Trophoblast cell (in vitro differentiated cells and primary cell): ENCODE measurements at regions not wholly inside any gene's neighbourhood (a gene's known extent, or its start where the extent isn't known, plus 50 kb on each side); places are given as distances from the start of the nearest gene placed in this dataset.

ENCODE experiments used
- DNase-seq, 2 donors: peaks; one replicate each; pipeline ENCODE4 v3.0.0-alpha.2; 2016
- H2AFZ ChIP-seq: 2 replicates; pipeline ENCODE4 v1.6.1; 2013; ENCODE audit warnings: low read length, moderate library complexity, mild to moderate bottlenecking; ENCODE audit not compliant: insufficient read depth, poor library complexity
- H2AK5ac ChIP-seq: 2 replicates; pipeline ENCODE4 v1.6.1; 2013; ENCODE audit warnings: mild to moderate bottlenecking, low read length
- H2BK120ac ChIP-seq: 2 replicates; pipeline ENCODE4 v1.6.1; 2013; ENCODE audit warnings: low read length, mild to moderate bottlenecking, moderate library complexity; ENCODE audit not compliant: insufficient read depth, poor library complexity
- H2BK12ac ChIP-seq: 2 replicates; pipeline ENCODE4 v1.6.1; 2013; ENCODE audit warnings: mild to moderate bottlenecking, low read length, moderate library complexity
- H2BK5ac ChIP-seq: 2 replicates; pipeline ENCODE4 v1.6.1; 2013; ENCODE audit warnings: low read length, low read depth, moderate library complexity, mild to moderate bottlenecking; ENCODE audit not compliant: poor library complexity
- H3K14ac ChIP-seq: 2 replicates; pipeline ENCODE4 v1.6.1; 2013; ENCODE audit warnings: mild to moderate bottlenecking, low read length
- H3K18ac ChIP-seq: 2 replicates; pipeline ENCODE4 v1.6.1; 2013; ENCODE audit warnings: mild to moderate bottlenecking, low read length
- H3K23ac ChIP-seq: 2 replicates; pipeline ENCODE4 v1.6.1; 2013; ENCODE audit warnings: low read length
- H3K27ac ChIP-seq: 2 replicates; pipeline ENCODE4 v1.5.1; 2013; ENCODE audit warnings: low read depth, mild to moderate bottlenecking, inconsistent platforms, low read length, moderate library complexity
- H3K27me3 ChIP-seq: 2 replicates; pipeline ENCODE4 v1.6.1; 2013; ENCODE audit warnings: inconsistent platforms, mild to moderate bottlenecking, low read length, moderate library complexity; ENCODE audit not compliant: insufficient read depth
- H3K36me3 ChIP-seq, 2 experiments: 1 replicate in 1 of 2; 2 replicates in 1 of 2; pipeline ENCODE4 v1.6.1; 2013; ENCODE audit warnings: low read length in 2 of 2, mild to moderate bottlenecking in 2 of 2, moderate library complexity in 1 of 2; ENCODE audit not compliant: insufficient read depth in 2 of 2, control insufficient read depth in 1 of 2
- H3K4ac ChIP-seq: 2 replicates; pipeline ENCODE4 v1.6.1; 2013; ENCODE audit warnings: low read depth, mild to moderate bottlenecking, low read length, moderate library complexity
- H3K4me1 ChIP-seq, 2 experiments: 1 replicate in 1 of 2; 2 replicates in 1 of 2; pipeline ENCODE4 v1.6.1; 2013; ENCODE audit warnings: low read length in 2 of 2, mild to moderate bottlenecking in 2 of 2, moderate library complexity in 1 of 2; ENCODE audit not compliant: insufficient read depth in 2 of 2, control insufficient read depth in 1 of 2
- H3K4me2 ChIP-seq: 2 replicates; pipeline ENCODE4 v1.6.1; 2013; ENCODE audit warnings: inconsistent platforms, mild to moderate bottlenecking, low read length, moderate library complexity
- H3K4me3 ChIP-seq: 2 replicates; pipeline ENCODE4 v1.5.1; 2013; ENCODE audit warnings: mild to moderate bottlenecking, low read depth, low read length, inconsistent platforms
- H3K79me1 ChIP-seq: one replicate; pipeline ENCODE4 v1.6.1; 2013; ENCODE audit warnings: low read length
- H3K79me2 ChIP-seq: 2 replicates; pipeline ENCODE4 v1.6.1; 2013; ENCODE audit warnings: low read length, mild to moderate bottlenecking; ENCODE audit not compliant: control insufficient read depth, insufficient read depth, poor library complexity
- H3K9ac ChIP-seq: 2 replicates; pipeline ENCODE4 v1.6.1; 2013; ENCODE audit warnings: mild to moderate bottlenecking, low read length
- H3K9me3 ChIP-seq: 2 replicates; pipeline ENCODE4 v1.6.1; 2013; ENCODE audit warnings: low read depth, mild to moderate bottlenecking, control low read depth, inconsistent platforms, low read length; ENCODE audit not compliant: insufficient read depth
- H4K12ac ChIP-seq: 2 replicates; pipeline ENCODE4 v1.6.1; 2013; ENCODE audit warnings: low read depth, mild to moderate bottlenecking, low read length, moderate library complexity
- H4K8ac ChIP-seq: 2 replicates; pipeline ENCODE4 v1.6.1; 2013; ENCODE audit warnings: low read depth, mild to moderate bottlenecking, low read length, moderate library complexity
- H4K91ac ChIP-seq: one replicate; pipeline ENCODE4 v1.6.1; 2013; ENCODE audit warnings: low read depth, mild to moderate bottlenecking, low read length, moderate library complexity
- WGBS: extraction: QIAGEN DNeasy Blood & Tissue Kit; methylation state at CpG from one replicate; pipeline ENCODE4 v1.1.7; 2013; ENCODE audit warnings: missing lambda C conversion rate; ENCODE audit not compliant: insufficient read length, insufficient coverage; ENCODE audit errors: extremely low coverage; 5-methylcytosine and 5-hydroxymethylcytosine counted together

- Histone ChIP-seq H3K4me2 (no peak overlapping the region), H4K12ac (no peak overlapping the region), H2BK12ac (no peak overlapping the region), H3K4me1 (no peaks in the 10 kb centered on the region), H3K23ac (no peak overlapping the region), H3K4ac (no peak overlapping the region), H4K91ac (no peak overlapping the region), H3K27me3 (no peaks in the 10 kb centered on the region), H3K9me3 (peaks cover 9% of the 10 kb centered on the region), H3K9ac (no peak overlapping the region), H3K79me2 (no peaks in the 10 kb centered on the region), H2BK5ac (no peak overlapping the region), H3K79me1 (no peaks in the 10 kb centered on the region), H3K36me3 (no peaks in the 10 kb centered on the region), H3K27ac (no peak overlapping the region), H2BK120ac (no peak overlapping the region), H3K18ac (no peak overlapping the region), H3K14ac (no peak overlapping the region), H3K4me3 (no peak overlapping the region), H2AFZ (no peak overlapping the region), H2AK5ac (no peak overlapping the region), H4K8ac (no peak overlapping the region)
- WGBS: no CpG with 5 or more reads among the region's 19 CpGs
- no peak for DNase-seq
Observed at GRCh38 chr18:39235118-39235719, 1669.6 kb upstream of the CELF4 start.

- no peaks in the 10 kb centered on the region for H3K79me1 ChIP-seq
- no peak overlapping the region for H3K18ac ChIP-seq
- WGBS: no CpG with 5 or more reads among the region's 8 CpGs
- no peak overlapping the region for H3K23ac ChIP-seq
- no peak overlapping the region for H3K4ac ChIP-seq
- H4K8ac ChIP-seq: no peak overlapping the region
- H3K4me3 ChIP-seq: no peak overlapping the region
- no peak overlapping the region for H2BK120ac ChIP-seq
- no peak overlapping the region for H3K4me2 ChIP-seq
- no peaks in the 10 kb centered on the region for H3K27me3 ChIP-seq
- H3K9me3 ChIP-seq: peaks cover 9% of the 10 kb centered on the region
- H2BK5ac ChIP-seq: no peak overlapping the region
- no peaks in the 10 kb centered on the region for H3K79me2 ChIP-seq
- H4K12ac ChIP-seq: no peak overlapping the region
- H3K9ac ChIP-seq: no peak overlapping the region
- no peak overlapping the region for H2BK12ac ChIP-seq
- DNase-seq: no peak
- no peak overlapping the region for H3K27ac ChIP-seq
- no peak overlapping the region for H3K14ac ChIP-seq
- no peaks in the 10 kb centered on the region for H3K4me1 ChIP-seq
- H4K91ac ChIP-seq: no peak overlapping the region
- H2AFZ ChIP-seq: no peak overlapping the region
- no peaks in the 10 kb centered on the region for H3K36me3 ChIP-seq
- H2AK5ac ChIP-seq: no peak overlapping the region
Observed at GRCh38 chr18:39232937-39233336, 1667.3 kb upstream of the CELF4 start.

- Histone ChIP-seq H3K4me3 (no peak overlapping the region), H4K12ac (no peak overlapping the region), H2AK5ac (no peak overlapping the region), H3K27ac (no peak overlapping the region), H3K4me1 (no peaks in the 10 kb centered on the region), H3K18ac (no peak overlapping the region), H3K27me3 (no peaks in the 10 kb centered on the region), H3K14ac (no peak overlapping the region), H4K8ac (no peak overlapping the region), H3K4ac (no peak overlapping the region), H3K79me1 (no peaks in the 10 kb centered on the region), H2BK12ac (no peak overlapping the region), H3K79me2 (no peaks in the 10 kb centered on the region), H2BK5ac (no peak overlapping the region), H3K36me3 (no peaks in the 10 kb centered on the region), H2AFZ (no peak overlapping the region), H3K23ac (no peak overlapping the region), H4K91ac (no peak overlapping the region), H3K9ac (no peak overlapping the region), H3K9me3 (peaks cover 9% of the 10 kb centered on the region), H2BK120ac (no peak overlapping the region), H3K4me2 (no peak overlapping the region)
- no peak for DNase-seq
- no CpG with 5 or more reads among the region's 2 CpGs for WGBS
Observed at GRCh38 chr18:39232490-39232889, 1666.9 kb upstream of the CELF4 start.

- H3K23ac ChIP-seq: no peak overlapping the region
- H3K27me3 ChIP-seq: no peaks in the 10 kb centered on the region
- WGBS: no CpG with 5 or more reads among the region's 5 CpGs
Observed at GRCh38 chr18:39230086-39230803, 1664.6 kb upstream of the CELF4 start.

More at GRCh38 chr18:39230086-39230803, 1664.6 kb upstream of the CELF4 start:
- Histone ChIP-seq H3K4me2 (no peak overlapping the region), H3K18ac (no peak overlapping the region), H3K36me3 (no peaks in the 10 kb centered on the region), H3K4me1 (no peaks in the 10 kb centered on the region), H3K14ac (no peak overlapping the region), H2BK120ac (no peak overlapping the region), H2AFZ (no peak overlapping the region), H3K27ac (no peak overlapping the region), H3K79me1 (no peaks in the 10 kb centered on the region), H4K8ac (no peak overlapping the region), H4K91ac (no peak overlapping the region), H2AK5ac (no peak overlapping the region), H3K4me3 (no peak overlapping the region), H2BK12ac (no peak overlapping the region), H3K9ac (no peak overlapping the region), H4K12ac (no peak overlapping the region), H3K9me3 (peaks cover 5% of the 10 kb centered on the region), H3K4ac (no peak overlapping the region), H2BK5ac (no peak overlapping the region), H3K79me2 (no peaks in the 10 kb centered on the region)
- DNase-seq: no peak
